Right lobe of liver (tissue), 6 donors: ENCODE measurements at regions not wholly inside any gene's neighbourhood (a gene's known extent, or its start where the extent isn't known, plus 50 kb on each side); places are given as distances from the start of the nearest gene placed in this dataset.

Source experiments
- ATAC-seq, 4 donors: fragments of 200-7000 bp; cut with Tn5 transposase; one replicate each; pipeline ENCODE4 v1.9.1; 2020; ENCODE audit warnings: mild to moderate bottlenecking in 4 of 4, moderate library complexity in 4 of 4
- DNase-seq, 3 donors: peaks; one replicate each; pipeline ENCODE4 v3.0.0-alpha.2; 2020
- H3K27ac ChIP-seq, 3 donors: fragments of 200-600 bp; one replicate each; pipeline ENCODE4 v1.8.0; 2022
- H3K27me3 ChIP-seq, 2 donors: fragments of 200-600 bp; one replicate each; pipeline ENCODE4 v1.8.0; 2022
- H3K36me3 ChIP-seq, 4 donors: fragments of 200-600 bp; sonication (generic) in 1 of 4; one replicate each; pipeline versions ENCODE4 v1.5.1 to v1.8.0; 2017 to 2022; ENCODE audit warnings: control low read depth in 1 of 4
- H3K4me1 ChIP-seq, 4 donors: fragments of 200-600 bp; sonication (generic) in 1 of 4; one replicate each; pipeline versions ENCODE4 v1.5.1 to v1.8.0; 2017 to 2022; ENCODE audit warnings: control low read depth in 1 of 4
- H3K4me3 ChIP-seq, 3 donors: fragments of 200-600 bp; one replicate each; pipeline ENCODE4 v1.8.0; 2022
- H3K9me3 ChIP-seq, 4 donors: fragments of 200-600 bp; sonication (generic) in 1 of 4; one replicate each; pipeline versions ENCODE4 v1.5.1 to v1.8.0; 2017 to 2022; ENCODE audit warnings: control low read depth in 1 of 4
- POLR2A ChIP-seq: fragments of 450-650 bp; IDR thresholded peaks from one replicate; pipeline ENCODE4 v1.6.1; 2017; ENCODE audit warnings: antibody characterized with exemption, mild to moderate bottlenecking
- WGBS: methylation state at CpG from one replicate; pipeline ENCODE4 v1.1.6; 2018; ENCODE audit warnings: low coverage, low lambda C conversion rate; ENCODE audit not compliant: insufficient coverage; ENCODE audit errors: missing lambda C conversion rate; 5-methylcytosine and 5-hydroxymethylcytosine counted together
- intact Hi-C, 2 donors: fragments of 100-400 bp; cut with DNase I; formaldehyde crosslinking; loops; one replicate each; pipeline versions ENCODE4 v1.11.2 to v1.14.1; 2022
- TF ChIP-seq, protein P1 (sequence below), 4 donors: fragments of 200-600 bp in 3 of 4; fragments of 450-650 bp in 1 of 4; IDR thresholded peaks; one replicate each; pipeline versions ENCODE4 v1.5.1 to v1.8.0; 2016 to 2022; ENCODE audit warnings: antibody characterized with exemption in 4 of 4, mild to moderate bottlenecking in 2 of 4
- donor health status: DM: no; HTN: yes; CAD: no.
- donor health status: DM: no; HTN: no; CAD: no.
- donor health status: DM: no; HTN: no; CAD: no.
- donor health status: DM: no; HTN: yes; CAD: no.
- donor health status: DM: no; HTN: yes; CAD: no.

DNA sequence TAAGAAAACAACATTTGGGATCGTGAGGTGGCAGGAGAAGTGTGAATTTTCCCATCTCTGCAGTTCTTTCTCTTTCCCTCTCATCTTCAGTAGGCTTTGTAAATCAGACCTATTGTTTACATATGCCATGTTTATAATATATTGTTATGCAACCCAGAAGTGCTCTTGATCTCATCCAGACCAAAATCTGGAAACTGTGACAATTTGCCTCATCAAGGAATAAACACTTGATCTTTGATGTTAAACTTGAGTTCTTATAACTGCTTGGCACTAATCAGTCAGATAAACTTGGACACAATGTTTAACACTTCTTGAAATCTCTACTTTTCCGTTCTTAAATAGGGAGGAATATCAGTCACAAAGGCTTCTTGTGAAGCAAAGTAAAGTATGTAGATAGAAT is 384.7 kb downstream of the DMRT2 start:
- Histone ChIP-seq H3K9me3 (no peaks in the 10 kb centered on the region), H3K4me3 (no peak overlapping the region), H3K4me1 (no peaks in the 10 kb centered on the region), H3K36me3 (no peaks in the 10 kb centered on the region), H3K27ac (no peak overlapping the region), H3K27me3 (no peaks in the 10 kb centered on the region)
- DNase-seq (no peak), ATAC-seq (no peak)
- WGBS = 33% methylated on average over 2 of the region's 2 CpGs
- intact Hi-C loops = no loop called here
- TF ChIP-seq POLR2A = no peak
- TF ChIP-seq, protein P1, sequence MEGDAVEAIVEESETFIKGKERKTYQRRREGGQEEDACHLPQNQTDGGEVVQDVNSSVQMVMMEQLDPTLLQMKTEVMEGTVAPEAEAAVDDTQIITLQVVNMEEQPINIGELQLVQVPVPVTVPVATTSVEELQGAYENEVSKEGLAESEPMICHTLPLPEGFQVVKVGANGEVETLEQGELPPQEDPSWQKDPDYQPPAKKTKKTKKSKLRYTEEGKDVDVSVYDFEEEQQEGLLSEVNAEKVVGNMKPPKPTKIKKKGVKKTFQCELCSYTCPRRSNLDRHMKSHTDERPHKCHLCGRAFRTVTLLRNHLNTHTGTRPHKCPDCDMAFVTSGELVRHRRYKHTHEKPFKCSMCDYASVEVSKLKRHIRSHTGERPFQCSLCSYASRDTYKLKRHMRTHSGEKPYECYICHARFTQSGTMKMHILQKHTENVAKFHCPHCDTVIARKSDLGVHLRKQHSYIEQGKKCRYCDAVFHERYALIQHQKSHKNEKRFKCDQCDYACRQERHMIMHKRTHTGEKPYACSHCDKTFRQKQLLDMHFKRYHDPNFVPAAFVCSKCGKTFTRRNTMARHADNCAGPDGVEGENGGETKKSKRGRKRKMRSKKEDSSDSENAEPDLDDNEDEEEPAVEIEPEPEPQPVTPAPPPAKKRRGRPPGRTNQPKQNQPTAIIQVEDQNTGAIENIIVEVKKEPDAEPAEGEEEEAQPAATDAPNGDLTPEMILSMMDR (IDR thresholded peaks at IDR 0.05) = no peak

DNA sequence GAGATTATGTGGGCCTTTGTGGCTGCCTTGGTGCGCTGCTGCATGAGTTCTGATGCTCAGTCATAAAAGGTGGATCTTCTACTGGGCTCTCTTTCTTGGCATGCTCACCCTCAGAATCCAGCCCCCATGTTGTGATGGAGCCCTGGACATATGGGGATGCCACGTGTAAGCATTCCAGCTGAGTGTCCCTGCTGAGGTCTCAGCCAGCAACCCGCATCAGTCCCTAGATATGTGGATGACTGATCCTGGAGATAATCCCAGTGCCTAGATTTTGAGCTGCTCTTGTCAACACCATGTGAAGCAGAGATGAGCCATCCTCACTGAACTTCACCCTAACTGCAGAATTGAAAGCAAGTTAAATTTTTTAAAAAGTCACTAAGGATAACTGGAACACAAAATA is 390.1 kb downstream of the DMRT2 start:
- H3K36me3 ChIP-seq = no peaks in the 10 kb centered on the region
- no peaks in the 10 kb centered on the region for H3K4me1 ChIP-seq
- H3K4me3 ChIP-seq = no peak overlapping the region
- no peak for DNase-seq
- no peaks in the 10 kb centered on the region for H3K27me3 ChIP-seq
- ATAC-seq = no peak
- H3K27ac ChIP-seq = no peak overlapping the region
- H3K9me3 ChIP-seq = no peaks in the 10 kb centered on the region
- intact Hi-C loops = no loop called here
- TF ChIP-seq, protein P1 (IDR thresholded peaks at IDR 0.05) = no peak
- TF ChIP-seq POLR2A = no peak
- WGBS = 58% methylated on average over 3 of the region's 3 CpGs

DNA sequence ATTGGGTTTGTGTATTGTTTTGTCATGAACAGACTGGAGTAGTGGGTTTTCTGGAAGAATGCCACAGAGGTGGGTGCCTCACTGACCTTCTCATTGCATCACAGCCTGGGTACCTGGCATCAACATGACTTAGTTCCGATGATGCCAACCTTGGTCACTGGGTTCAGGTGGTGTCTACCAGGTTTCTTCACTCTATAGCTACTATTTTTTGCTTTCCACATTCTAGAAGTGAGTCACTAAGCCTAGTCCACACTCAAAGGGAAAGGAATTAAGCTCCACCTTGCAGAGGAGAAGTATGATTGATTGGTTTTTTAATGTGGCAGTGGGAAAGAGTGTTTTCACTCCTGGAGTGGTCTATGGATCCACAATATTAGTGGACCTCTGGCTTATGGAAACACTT is 391.9 kb downstream of the DMRT2 start:
- WGBS = 100% methylated on average over 1 of the region's 1 CpG

DNA sequence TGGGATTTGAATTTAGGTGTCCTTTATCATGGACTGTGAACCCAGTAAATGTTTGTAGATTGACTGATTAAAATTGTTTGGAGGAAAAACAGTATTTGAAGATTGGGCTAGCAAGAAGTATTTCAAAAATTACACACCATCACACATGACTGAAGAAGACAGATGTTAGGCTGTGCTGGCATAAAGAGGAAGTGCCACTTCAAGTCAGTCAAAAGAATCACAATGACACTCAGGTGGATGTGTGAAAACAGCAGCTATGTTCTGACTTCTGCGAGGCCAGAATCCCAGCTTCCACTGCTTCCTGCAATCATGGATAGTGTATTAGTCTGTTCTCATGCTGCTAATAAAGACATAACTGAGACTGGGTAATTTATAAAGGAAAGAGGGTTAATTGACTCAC is 393.3 kb downstream of the DMRT2 start:
- no peaks in the 10 kb centered on the region for H3K9me3 ChIP-seq
- no peaks in the 10 kb centered on the region for H3K4me1 ChIP-seq
- H3K27ac ChIP-seq = no peak overlapping the region
- H3K4me3 ChIP-seq = no peak overlapping the region
- no peaks in the 10 kb centered on the region for H3K27me3 ChIP-seq
- ATAC-seq (no peak), DNase-seq (no peak)
- no peak for TF ChIP-seq POLR2A
- TF ChIP-seq, protein P1 (IDR thresholded peaks at IDR 0.05) = no peak
- H3K36me3 ChIP-seq = no peaks in the 10 kb centered on the region
- intact Hi-C loops = no loop called here
- 73% methylated on average over 1 of the region's 1 CpG for WGBS

More for the DNA sequence above, 391.9 kb downstream of the DMRT2 start:
- Histone ChIP-seq H3K4me1 (no peaks in the 10 kb centered on the region), H3K36me3 (no peaks in the 10 kb centered on the region), H3K4me3 (no peak overlapping the region), H3K9me3 (no peaks in the 10 kb centered on the region), H3K27me3 (no peaks in the 10 kb centered on the region), H3K27ac (no peak overlapping the region)
- TF ChIP-seq POLR2A = no peak
- TF ChIP-seq, protein P1 (IDR thresholded peaks at IDR 0.05) = no peak
- intact Hi-C loops = no loop called here
- no peak for DNase-seq
- ATAC-seq = no peak

DNA sequence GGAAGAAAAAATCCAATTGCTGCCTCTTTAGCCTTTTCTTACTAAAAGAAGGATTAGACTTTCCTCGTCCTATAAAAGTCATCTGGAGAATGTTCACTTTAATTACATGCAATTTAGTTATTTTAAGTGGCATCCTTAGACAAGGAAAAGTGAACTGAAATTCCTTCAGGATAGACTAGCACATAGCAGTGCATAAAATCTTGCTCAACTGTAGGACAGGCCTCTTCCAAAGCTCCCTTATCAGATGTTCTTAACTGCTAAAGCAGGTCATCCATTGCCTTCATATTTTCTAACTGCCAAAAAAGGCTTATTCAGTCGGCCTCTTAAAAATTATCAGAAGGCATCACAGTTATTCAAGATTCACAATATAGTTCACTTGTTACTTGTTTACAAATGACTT is 396.5 kb downstream of the DMRT2 start:
- WGBS = 67% methylated on average over 2 of the region's 2 CpGs
- H3K9me3 ChIP-seq = no peaks in the 10 kb centered on the region
- intact Hi-C loops = no loop called here
- no peaks in the 10 kb centered on the region for H3K4me1 ChIP-seq
- H3K36me3 ChIP-seq = no peaks in the 10 kb centered on the region
- no peak for TF ChIP-seq POLR2A
- TF ChIP-seq, protein P1 (IDR thresholded peaks at IDR 0.05) = no peak
- no peak overlapping the region for H3K4me3 ChIP-seq
- DNase-seq (no peak), ATAC-seq (no peak)
- no peak overlapping the region for H3K27ac ChIP-seq
- no peaks in the 10 kb centered on the region for H3K27me3 ChIP-seq
